SW 1271 (cell line): ENCODE measurements at regions not wholly inside any gene's neighbourhood (a gene's known extent, or its start where the extent isn't known, plus 50 kb on each side); places are given as distances from the start of the nearest gene placed in this dataset.
"Not testable (repeated sequence)": the region's sequence is repeated elsewhere in the genome, so short reads cannot be mapped to it uniquely, and the experiment has no call there.

Experiments
- DNase-seq, 2 experiments: peaks; one replicate each; lab custom pipeline; 2025; lab: John Stamatoyannopoulos, UW

DNA sequence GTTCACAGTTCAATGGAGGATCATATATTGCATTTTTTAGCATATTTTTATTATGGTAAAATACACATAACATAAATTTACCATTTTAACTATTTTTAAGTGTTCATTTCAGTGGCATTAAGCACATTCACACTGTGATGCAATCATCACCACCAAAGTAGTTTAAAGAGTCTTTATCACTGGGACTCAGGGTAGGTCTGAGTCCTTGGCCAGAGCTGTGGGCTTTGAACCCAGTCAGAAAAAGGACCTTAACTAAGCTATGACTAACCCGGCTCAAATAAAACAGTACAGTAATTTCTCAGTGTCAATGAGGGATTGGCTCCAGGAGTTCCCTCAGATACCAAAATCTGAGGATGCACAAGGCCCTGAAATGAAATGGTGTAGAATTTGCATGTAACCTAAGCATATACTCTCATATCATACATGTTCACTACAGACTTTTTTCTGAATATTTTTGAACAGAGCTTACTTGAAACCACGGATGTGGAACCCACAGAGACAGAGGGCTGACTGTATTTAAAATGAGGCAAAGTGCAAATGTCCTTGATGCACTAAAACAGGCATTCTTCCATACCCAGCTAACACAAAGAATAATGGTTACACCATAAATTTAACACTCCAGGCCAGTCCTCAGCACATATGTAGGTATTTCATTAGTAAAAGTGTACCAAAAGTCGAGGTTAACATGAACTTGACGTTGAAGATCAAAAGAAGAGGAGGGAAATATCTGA is 246.2 kb downstream of the LNPK start:
- DNase-seq, result no peak

DNA sequence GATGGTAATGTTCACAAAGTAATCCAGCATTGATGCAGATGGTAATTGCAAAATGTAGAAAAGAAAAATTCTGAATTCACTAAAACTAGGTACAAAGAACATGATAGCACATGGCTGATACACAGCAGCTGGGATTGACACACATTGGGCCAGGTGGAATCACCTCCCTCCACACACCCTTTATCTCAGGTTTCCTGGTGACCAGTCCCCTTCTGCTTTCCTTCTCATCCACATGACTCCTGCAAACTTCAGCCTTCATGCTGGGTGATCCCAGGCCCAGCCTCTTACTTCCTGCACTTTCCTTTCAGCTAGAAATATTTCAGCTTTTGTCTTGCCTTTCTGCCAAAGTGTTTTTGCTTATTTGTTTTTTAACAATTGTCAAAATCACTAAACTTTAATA is 246.9 kb downstream of the LNPK start:
- DNase-seq, result no peak

GRCh38 chr2:175750195-175750594 is 251.9 kb downstream of the LNPK start:
- DNase-seq, result no peak

DNA sequence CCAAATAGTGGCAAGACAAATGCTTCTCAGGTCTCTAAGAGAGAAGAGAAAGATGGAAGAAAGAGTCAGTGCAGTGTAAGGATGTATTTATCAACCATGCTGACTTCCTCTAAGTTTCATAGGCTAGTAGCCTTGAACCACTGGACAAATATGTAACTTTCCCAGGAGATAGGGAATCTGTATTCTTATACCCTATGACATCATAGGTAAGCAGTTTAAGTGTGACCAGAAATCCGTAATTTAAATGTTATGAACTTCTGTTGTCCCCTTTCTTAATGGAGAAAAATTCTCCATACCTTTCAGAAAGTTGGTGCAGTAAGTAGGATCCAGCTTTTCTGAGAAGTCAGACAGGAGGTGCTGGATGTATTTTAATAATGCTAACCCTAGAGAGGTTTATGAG is 256.2 kb downstream of the LNPK start:
- DNase-seq, result no peak

DNA sequence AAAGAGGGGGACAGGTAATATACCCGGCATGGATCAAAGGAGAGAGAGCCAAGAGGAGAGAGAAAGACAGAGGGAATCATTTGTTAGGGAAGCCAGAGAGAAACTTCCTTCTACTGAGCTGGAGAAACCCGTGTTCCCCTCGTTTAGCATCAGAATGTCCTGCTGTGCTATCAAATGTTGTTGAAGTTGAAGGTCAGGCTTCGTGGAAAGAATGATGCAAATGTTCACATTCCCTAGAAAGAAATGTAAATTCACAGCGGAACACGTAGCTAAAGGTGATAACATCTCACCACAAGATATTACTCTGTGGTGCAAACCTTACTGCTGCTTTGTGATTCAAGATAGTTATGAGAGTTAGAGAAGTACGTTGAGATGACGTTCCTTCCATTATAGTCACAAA is 258.1 kb downstream of the LNPK start:
- DNase-seq, result no peak

- DNase-seq, result no peak
Measured at GRCh38 chr2:175743011-175743410, 259.1 kb downstream of the LNPK start.

- no peak for DNase-seq
Measured at GRCh38 chr2:175742367-175742766, 259.7 kb downstream of the LNPK start.

DNA sequence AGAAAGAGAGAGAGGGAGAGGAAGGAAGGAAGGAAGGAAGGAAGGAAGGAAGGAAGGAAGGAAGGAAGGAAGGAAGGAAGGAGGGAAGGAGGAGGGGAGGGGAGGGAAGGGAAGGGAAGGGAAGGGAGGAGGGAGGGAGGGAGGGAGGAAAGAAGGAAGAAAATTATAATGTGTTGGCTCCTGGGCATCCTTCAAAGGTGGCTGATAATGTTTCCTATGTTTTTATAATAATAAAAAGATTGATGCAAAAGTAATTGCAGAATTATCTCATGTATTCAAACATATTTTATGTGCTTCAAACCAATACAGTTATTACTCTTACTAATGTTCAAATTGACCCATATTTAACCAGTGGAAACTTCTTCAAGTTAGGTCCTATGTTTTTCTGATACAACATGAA is 260.9 kb downstream of the LNPK start:
- no peak for DNase-seq

GRCh38 chr2:175737722-175738361 is 264.2 kb downstream of the LNPK start:
- no peak for DNase-seq

DNA sequence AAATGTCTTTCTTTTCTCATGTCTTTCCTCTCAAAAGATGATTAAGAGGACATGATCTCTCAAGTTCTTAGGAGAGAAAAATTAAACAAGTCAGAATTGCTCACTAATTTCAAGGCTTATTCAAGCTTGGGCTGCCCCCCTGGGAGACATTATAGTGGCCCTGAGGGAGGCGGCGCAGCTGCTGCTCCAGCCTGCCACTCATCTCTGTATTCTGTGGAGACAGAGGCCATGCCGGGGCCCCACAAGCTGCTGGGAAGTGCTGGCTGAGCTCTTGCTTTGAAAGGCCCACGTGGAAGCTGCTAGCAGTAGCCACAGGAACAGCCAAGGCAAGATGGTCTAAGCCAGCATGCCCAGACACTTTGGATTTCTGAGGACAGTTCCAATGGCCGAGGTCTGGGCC is 267.4 kb downstream of the LNPK start:
- no peak for DNase-seq

- DNase-seq, result no peak
Measured at GRCh38 chr2:175732531-175732930, 269.5 kb downstream of the LNPK start.

GRCh38 chr2:175730050-175730449 is 272.0 kb downstream of the LNPK start:
- no peak for DNase-seq

DNA sequence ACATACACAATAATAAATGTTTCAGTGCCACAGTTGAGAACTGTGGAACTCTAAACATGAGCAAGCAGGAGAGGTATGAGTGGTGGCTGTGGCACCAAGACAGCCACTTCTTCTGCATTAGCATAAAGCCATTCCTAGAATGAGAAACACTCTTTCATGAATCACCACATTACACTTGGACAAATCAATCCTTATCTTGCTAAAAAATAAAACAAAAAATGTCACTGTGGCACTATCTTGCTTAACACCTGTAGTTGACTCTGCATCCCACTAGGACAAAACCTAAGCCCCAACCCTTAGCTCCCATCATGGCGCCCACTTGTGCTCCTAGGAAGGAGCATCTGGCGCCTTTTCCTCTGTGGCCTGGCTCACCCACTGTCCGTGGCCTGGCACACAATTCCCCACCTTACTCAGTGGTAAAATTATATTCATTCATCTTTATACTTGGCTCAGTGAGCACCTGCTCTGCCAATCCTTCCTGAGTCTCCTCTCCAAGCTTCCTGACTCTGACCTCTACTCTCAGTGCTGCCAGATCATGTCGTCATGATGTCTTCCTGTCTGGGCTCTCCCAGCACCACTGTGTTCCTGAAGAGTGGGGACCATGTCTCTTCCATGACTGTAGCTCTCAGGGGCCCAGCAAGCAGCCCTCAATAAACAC is 272.9 kb downstream of the LNPK start:
- no peak for DNase-seq

DNA sequence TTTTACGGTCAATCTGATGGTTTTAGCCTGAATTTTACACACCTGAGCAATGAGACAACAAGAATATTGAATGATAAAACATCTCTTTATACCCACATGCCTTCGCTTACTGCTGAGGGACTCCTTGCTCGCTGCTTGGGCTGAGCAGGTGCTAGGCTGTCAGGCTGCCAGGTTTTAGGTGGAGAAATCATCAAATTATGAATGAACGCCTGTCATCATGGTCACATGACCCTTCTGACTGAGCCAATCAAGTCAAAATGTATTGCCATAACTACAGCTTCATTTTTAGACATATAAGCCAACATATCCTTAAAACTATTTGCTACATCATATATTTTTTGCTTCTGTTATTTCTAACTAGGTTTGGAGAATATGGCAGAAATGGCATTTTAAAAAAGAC is 274.0 kb downstream of the LNPK start:
- no peak for DNase-seq

GRCh38 chr2:175726223-175726622 is 275.8 kb downstream of the LNPK start:
- no peak for DNase-seq

DNA sequence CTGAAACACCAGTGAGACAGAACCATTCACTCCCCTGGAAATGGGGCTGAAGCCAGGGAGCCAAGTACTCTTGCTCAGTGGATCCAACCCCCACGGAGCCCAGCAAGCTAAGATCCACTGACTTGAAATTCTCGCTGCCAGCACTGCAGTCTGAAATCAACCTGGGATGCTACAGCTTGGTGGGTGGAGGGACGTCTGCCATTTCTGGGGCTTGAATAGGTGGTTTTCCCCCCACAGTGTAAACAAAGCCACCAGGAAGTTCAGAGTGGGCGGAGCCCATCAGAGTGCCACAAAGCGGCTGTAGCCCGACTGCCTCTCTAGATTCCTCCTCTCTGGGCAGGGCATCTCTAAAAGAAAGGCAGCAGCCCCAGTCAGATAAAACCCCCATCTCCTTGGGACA is 292.8 kb downstream of the LNPK start:
- no peak for DNase-seq

DNA sequence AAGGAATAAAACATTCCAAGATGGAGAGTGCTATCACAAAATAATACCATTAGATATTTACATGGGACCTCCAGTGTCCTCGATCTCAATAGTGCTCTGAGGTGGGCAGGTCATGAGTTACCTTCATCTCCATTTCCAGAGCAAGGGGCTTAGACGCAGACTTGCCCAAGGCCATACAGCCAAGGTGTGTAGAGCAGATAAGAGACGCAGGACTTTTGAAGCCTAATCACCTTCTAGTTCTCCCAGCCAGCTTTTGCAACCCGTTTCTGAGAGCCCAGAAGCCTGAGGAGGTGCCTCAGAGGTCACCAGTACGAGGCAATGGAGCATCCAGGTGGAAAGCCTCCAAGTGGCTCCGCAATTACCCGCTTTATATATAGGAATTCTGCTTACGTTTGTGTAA is 294.7 kb downstream of the LNPK start:
- no peak for DNase-seq

DNA sequence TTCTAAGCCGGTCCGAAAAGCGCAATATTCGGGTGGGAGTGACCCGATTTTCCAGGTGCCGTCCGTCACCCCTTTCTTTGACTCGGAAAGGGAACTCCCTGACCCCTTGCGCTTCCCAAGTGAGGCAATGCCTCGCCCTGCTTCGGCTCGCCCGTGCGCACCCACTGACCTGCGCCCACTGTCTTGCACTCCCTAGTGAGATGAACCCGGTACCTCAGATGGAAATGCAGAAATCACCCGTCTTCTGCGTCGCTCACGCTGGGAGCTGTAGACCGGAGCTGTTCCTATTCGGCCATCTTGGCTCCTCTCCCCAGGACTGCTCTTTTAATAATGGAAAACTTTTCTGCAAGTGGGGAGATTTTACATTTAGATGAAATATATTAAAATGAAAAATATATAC is 297.5 kb downstream of the LNPK start:
- not testable (repeated sequence) for DNase-seq

- DNase-seq, result no peak
Measured at GRCh38 chr2:175698061-175698460, 304.0 kb downstream of the LNPK start.

GRCh38 chr2:175690113-175690837 is 311.8 kb downstream of the LNPK start:
- DNase-seq, result peak in 1 of 2 experiments; percentile 57

DNA sequence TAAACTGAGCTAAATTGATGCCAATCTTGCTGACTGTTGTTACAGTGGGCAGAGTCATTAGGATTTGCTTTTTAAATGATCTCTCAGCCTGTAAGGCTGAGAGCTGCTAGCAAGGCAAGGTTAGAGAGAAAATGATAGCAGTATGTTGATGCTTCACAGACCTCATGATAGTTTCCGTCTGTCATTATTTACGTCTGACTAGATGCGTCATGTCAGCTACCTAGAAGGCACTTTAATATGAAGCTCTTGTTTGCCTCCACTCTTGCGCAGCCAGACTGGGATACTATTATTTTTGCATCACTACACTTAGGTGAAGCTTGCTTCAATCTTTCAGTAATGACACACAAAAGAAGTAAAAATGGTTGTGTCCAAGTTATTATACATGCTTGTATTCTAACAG is 313.8 kb downstream of the LNPK start:
- no peak for DNase-seq

- DNase-seq, result no peak
Measured at GRCh38 chr2:175687465-175687864, 314.6 kb downstream of the LNPK start.

GRCh38 chr2:175686002-175686401 is 316.1 kb downstream of the LNPK start:
- no peak for DNase-seq
